ENCODE measurements at regions not wholly inside any gene's neighbourhood (a gene's known extent, or its start where the extent isn't known, plus 50 kb on each side); places are given as distances from the start of the nearest gene placed in this dataset.
"Not testable (repeated sequence)": the region's sequence is repeated elsewhere in the genome, so short reads cannot be mapped to it uniquely, and the experiment has no call there.

DNA sequence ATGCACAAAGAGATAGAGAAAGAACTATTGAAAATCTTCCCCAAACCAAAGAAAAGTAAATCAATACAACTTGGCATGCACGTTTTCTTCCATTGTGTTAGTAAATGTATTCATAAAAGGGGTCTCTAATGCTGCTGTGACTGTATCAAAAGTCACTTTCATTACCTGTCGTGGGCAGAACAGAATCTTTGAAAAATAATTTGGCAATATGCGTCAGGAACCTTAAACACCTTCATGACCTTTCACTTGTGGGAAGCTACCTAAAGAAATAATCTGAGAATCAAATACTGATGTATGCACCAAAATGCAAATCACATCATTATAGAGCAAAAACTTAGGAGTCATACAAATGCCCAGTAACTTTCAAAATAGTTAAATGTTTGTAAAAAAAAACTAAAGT, 105.3 kb downstream of the ARL4C start:
- intact Hi-C loops (cut with DNase I), result no loop called here
- TF ChIP-seq POLR2A (IDR thresholded peaks at IDR 0.05), result no peak
- TF ChIP-seq, protein P1, sequence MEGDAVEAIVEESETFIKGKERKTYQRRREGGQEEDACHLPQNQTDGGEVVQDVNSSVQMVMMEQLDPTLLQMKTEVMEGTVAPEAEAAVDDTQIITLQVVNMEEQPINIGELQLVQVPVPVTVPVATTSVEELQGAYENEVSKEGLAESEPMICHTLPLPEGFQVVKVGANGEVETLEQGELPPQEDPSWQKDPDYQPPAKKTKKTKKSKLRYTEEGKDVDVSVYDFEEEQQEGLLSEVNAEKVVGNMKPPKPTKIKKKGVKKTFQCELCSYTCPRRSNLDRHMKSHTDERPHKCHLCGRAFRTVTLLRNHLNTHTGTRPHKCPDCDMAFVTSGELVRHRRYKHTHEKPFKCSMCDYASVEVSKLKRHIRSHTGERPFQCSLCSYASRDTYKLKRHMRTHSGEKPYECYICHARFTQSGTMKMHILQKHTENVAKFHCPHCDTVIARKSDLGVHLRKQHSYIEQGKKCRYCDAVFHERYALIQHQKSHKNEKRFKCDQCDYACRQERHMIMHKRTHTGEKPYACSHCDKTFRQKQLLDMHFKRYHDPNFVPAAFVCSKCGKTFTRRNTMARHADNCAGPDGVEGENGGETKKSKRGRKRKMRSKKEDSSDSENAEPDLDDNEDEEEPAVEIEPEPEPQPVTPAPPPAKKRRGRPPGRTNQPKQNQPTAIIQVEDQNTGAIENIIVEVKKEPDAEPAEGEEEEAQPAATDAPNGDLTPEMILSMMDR (IDR thresholded peaks at IDR 0.05), result no peak

DNA sequence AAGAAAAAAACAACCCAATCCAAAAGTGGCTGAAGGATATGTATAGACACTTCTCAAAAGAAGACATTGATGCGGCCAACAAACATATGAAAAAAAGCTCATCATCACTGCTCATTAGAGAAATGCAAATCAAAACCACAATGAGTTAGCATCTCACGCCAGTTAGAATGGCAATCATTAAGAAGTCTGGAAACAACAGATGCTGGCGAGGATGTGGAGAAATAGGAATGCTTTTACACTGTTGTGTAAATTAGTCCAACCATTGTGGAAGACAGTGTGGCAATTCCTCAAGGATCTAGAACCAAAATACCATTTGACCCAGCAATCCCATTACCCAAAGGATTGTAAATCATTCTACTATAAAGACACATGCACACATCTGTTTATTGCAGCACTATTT, 107.2 kb downstream of the ARL4C start:
- H3K27me3 ChIP-seq; H3K4me1 ChIP-seq; H3K4me3 ChIP-seq; H3K27ac ChIP-seq; H3K9me3 ChIP-seq; ATAC-seq; H3K36me3 ChIP-seq (replicated peaks in 1 of 2; ENCODE audit: insufficient read depth in 1 of 2, low read depth in 2 of 2); intact Hi-C loops (cut with DNase I); DNase-seq: not testable (repeated sequence)
- WGBS, 2 donors, result 73 to 87% methylated on average over 3 of the region's 3 CpGs

More for the DNA sequence above, 105.3 kb downstream of the ARL4C start:
- ATAC-seq (no peak), DNase-seq (no peak)
- Histone ChIP-seq H3K27me3 (no peaks in the 10 kb centered on the region), H3K4me3 (no peak overlapping the region), H3K27ac (no peak overlapping the region), H3K9me3 (no peaks in the 10 kb centered on the region), H3K4me1 (no peaks in the 10 kb centered on the region), H3K36me3 (replicated peaks in 1 of 2; ENCODE audit: insufficient read depth in 1 of 2, low read depth in 2 of 2) (no peaks in the 10 kb centered on the region)
- 50 to 64% methylated on average over 3 of the region's 3 CpGs for WGBS, 2 donors

DNA sequence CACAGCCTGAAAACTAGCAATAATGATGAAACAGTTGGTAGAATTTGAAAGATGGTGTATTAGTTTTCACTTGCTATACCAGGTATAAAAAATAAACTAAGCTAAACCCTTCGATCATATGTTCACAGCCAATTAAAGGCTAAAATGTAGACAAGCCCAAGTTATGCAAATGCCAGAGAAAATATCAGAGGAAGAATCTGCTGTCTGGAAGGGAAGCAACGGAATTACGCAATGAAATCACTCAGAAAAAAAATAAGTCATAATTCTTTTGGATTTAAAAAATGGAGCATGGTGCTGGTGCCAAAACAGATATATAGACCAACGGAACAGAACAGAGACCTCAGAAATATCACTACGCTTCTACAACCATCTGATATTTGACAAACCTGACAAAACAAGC, 108.3 kb downstream of the ARL4C start:
- Histone ChIP-seq H3K4me3 (no peak overlapping the region), H3K27ac (no peak overlapping the region), H3K9me3 (no peaks in the 10 kb centered on the region), H3K4me1 (no peaks in the 10 kb centered on the region), H3K36me3 (replicated peaks in 1 of 2; ENCODE audit: insufficient read depth in 1 of 2, low read depth in 2 of 2) (no peaks in the 10 kb centered on the region), H3K27me3 (no peaks in the 10 kb centered on the region)
- TF ChIP-seq, protein P1 (IDR thresholded peaks at IDR 0.05), result no peak
- TF ChIP-seq POLR2A (IDR thresholded peaks at IDR 0.05), result no peak
- DNase-seq, result no peak
- no peak for ATAC-seq
- intact Hi-C loops (cut with DNase I), result no loop called here
- WGBS, 2 donors, result 77 to 81% methylated on average over 5 of the region's 5 CpGs

DNA sequence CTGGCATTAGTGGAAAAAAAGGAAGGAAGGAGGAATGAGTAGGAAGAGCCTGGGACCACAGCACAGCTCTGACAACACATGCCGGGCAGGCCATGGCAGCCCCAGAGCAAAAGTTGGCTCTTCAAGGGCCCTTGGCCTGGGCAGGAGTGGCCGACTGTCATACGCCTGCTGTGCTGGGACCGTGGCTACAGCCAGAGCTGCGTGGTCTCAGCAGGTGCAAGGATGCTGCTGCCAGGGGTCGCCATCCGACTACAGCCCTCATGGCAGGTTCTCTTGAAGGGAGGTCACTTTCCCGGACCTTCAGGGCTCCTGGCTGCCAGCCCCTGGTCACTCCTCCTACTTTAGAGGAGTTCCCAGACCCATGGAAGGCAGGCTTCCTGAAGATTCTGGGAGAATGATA, 109.9 kb downstream of the ARL4C start:
- ATAC-seq, result no peak
- H3K36me3 ChIP-seq (replicated peaks in 1 of 2; ENCODE audit: insufficient read depth in 1 of 2, low read depth in 2 of 2), result no peaks in the 10 kb centered on the region
- no peak overlapping the region for H3K4me3 ChIP-seq
- H3K27ac ChIP-seq, result no peak overlapping the region
- DNase-seq, result no peak
- TF ChIP-seq, protein P1 (IDR thresholded peaks at IDR 0.05), result no peak
- no peak for TF ChIP-seq POLR2A (IDR thresholded peaks at IDR 0.05)
- no peaks in the 10 kb centered on the region for H3K9me3 ChIP-seq
- no peaks in the 10 kb centered on the region for H3K4me1 ChIP-seq
- H3K27me3 ChIP-seq, result no peaks in the 10 kb centered on the region
- WGBS, 2 donors, result 83 to 93% methylated on average over 8 of the region's 8 CpGs
- intact Hi-C loops (cut with DNase I), result no loop called here

DNA sequence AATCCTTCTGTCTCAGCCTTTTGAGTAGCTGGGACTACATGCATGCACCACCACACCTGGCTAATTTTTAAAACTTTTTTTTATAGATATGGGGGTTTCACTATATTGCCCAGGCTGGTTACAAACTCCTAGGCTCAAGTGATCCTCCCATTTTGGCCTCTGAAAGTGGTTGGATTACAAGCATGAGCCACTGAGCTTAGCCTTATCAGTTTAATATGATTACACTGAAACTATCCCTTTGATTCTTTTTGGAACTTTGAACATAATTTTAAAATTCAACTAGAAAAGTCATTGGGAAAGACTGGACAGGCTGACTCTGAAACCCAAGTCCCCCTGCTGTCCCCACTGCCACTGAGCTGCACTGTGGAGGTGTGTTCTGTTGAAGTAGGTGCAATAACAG, 114.8 kb downstream of the ARL4C start:
- Histone ChIP-seq H3K36me3 (replicated peaks in 1 of 2; ENCODE audit: insufficient read depth in 1 of 2, low read depth in 2 of 2) (no peaks in the 10 kb centered on the region), H3K4me3 (no peak overlapping the region), H3K9me3 (no peaks in the 10 kb centered on the region), H3K27ac (no peak overlapping the region), H3K4me1 (no peaks in the 10 kb centered on the region), H3K27me3 (no peaks in the 10 kb centered on the region)
- DNase-seq (no peak), ATAC-seq (no peak)
- intact Hi-C loops (cut with DNase I), result no loop called here
- TF ChIP-seq, protein P1 (IDR thresholded peaks at IDR 0.05), result no peak
- no peak for TF ChIP-seq POLR2A (IDR thresholded peaks at IDR 0.05)

DNA sequence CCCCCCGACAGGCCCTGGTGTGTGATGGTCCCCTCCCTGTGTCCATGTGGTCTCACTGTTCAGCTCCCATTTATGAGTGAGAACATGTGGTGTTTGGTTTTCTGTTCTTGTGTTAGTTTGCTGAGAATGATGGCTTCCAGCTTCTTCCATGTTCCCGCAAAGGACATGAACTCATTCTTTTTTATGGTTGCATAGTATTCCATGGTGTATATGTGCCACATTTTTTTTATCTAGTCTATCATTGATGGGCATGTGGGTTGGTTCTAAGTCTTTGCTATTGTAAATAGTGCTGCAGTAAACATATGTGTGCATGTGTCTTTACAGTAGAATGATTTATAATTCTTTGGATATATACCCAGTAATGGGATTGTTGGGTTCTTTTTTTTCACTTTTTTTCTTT, 117.9 kb downstream of the ARL4C start:
- WGBS, 2 donors, result 85 to 90% methylated on average over 2 of the region's 2 CpGs
- H3K27ac ChIP-seq; DNase-seq; H3K27me3 ChIP-seq; H3K36me3 ChIP-seq (replicated peaks in 1 of 2; ENCODE audit: insufficient read depth in 1 of 2, low read depth in 2 of 2); H3K9me3 ChIP-seq; H3K4me1 ChIP-seq; H3K4me3 ChIP-seq; ATAC-seq; intact Hi-C loops (cut with DNase I): not testable (repeated sequence)

Data from body of pancreas (tissue), 4 donors.